Tibial nerve (tissue), 4 donors: ENCODE measurements at regions not wholly inside any gene's neighbourhood (a gene's known extent, or its start where the extent isn't known, plus 50 kb on each side); places are given as distances from the start of the nearest gene placed in this dataset.

Experiments used
- DNase-seq, 2 donors: peaks; one replicate each; pipeline ENCODE4 v3.0.0-alpha.2; 2019; ENCODE audit warnings: low spot score in 2 of 2
- H3K27ac ChIP-seq, 4 donors: fragments of 200-600 bp; sonication (generic) in 3 of 4; one replicate each; pipeline ENCODE4 v1.5.1; 2017 to 2019; ENCODE audit warnings: mild to moderate bottlenecking in 1 of 4
- H3K27me3 ChIP-seq, 2 donors: fragments of 200-600 bp; sonication (generic) in 1 of 2; one replicate each; pipeline versions ENCODE4 v1.5.1 to v1.6.0; 2017 to 2019
- H3K36me3 ChIP-seq, 3 donors: fragments of 200-600 bp; sonication (generic); one replicate each; pipeline ENCODE4 v1.5.1; 2018 to 2019
- H3K4me1 ChIP-seq, 4 donors: fragments of 200-600 bp; sonication (generic) in 3 of 4; one replicate each; pipeline ENCODE4 v1.5.1; 2017 to 2019
- H3K4me3 ChIP-seq, 4 donors: fragments of 200-600 bp; sonication (generic) in 3 of 4; one replicate each; pipeline ENCODE4 v1.5.1; 2017 to 2019; ENCODE audit warnings: mild to moderate bottlenecking in 1 of 4, moderate library complexity in 1 of 4
- H3K9me3 ChIP-seq, 4 donors: fragments of 200-600 bp; sonication (generic) in 3 of 4; one replicate each; pipeline ENCODE4 v1.5.1; 2017 to 2019
- CTCF ChIP-seq, 5 experiments: fragments of 200-600 bp in 3 of 5; fragments of 450-650 bp in 2 of 5; sonication (generic) in 3 of 5; IDR thresholded peaks; one replicate each; pipeline ENCODE4 v1.5.1; 2016 to 2019; ENCODE audit warnings: antibody characterized with exemption in 5 of 5, mild to moderate bottlenecking in 3 of 5, moderate library complexity in 2 of 5
- EP300 ChIP-seq, 2 donors: sonication (generic); formaldehyde crosslinking; IDR thresholded peaks; one replicate each; pipeline ENCODE4 v1.6.1; 2017; ENCODE audit warnings: antibody characterized with exemption in 2 of 2, mild to moderate bottlenecking in 1 of 2
- POLR2A ChIP-seq, 2 donors: fragments of 450-650 bp; IDR thresholded peaks; one replicate each; pipeline ENCODE4 v1.6.1; 2017; ENCODE audit warnings: antibody characterized with exemption in 2 of 2, mild to moderate bottlenecking in 2 of 2, moderate library complexity in 2 of 2
- WGBS, 2 donors: methylation state at CpG; one replicate each; pipeline ENCODE4 v1.1.5; 2018; 5-methylcytosine and 5-hydroxymethylcytosine counted together

- Histone ChIP-seq H3K27ac (no peak overlapping the region), H3K4me3 (no peak overlapping the region), H3K27me3 (no peaks in the 10 kb centered on the region), H3K36me3 (no peaks in the 10 kb centered on the region), H3K9me3 (no peaks in the 10 kb centered on the region), H3K4me1 (no peaks in the 10 kb centered on the region)
- TF ChIP-seq EP300 (IDR thresholded peaks at IDR 0.05): no peak
- no peak for TF ChIP-seq POLR2A (IDR thresholded peaks at IDR 0.05)
- no peak for TF ChIP-seq CTCF (IDR thresholded peaks at IDR 0.05)
- 22 to 24% methylated on average over 2 of the region's 2 CpGs for WGBS, 2 donors
- no peak for DNase-seq
These were observed 471.5 kb downstream of the CDH8 start for GRCh38 chr16:61564716-61565115.

GRCh38 chr16:61555718-61556441 lies 480.4 kb downstream of the CDH8 start:
- 87 to 88% methylated on average over 17 to 24 of the region's 24 CpGs for WGBS, 2 donors
- no peak for DNase-seq
- H3K27me3 ChIP-seq: no peaks in the 10 kb centered on the region
- no peaks in the 10 kb centered on the region for H3K4me1 ChIP-seq
- H3K36me3 ChIP-seq: no peaks in the 10 kb centered on the region
- no peak overlapping the region for H3K27ac ChIP-seq
- H3K9me3 ChIP-seq: no peaks in the 10 kb centered on the region
- TF ChIP-seq EP300 (IDR thresholded peaks at IDR 0.05) (no peak), CTCF (IDR thresholded peaks at IDR 0.05) (no peak), POLR2A (IDR thresholded peaks at IDR 0.05) (no peak)
- H3K4me3 ChIP-seq: no peak overlapping the region

- H3K36me3 ChIP-seq: no peaks in the 10 kb centered on the region
- H3K4me3 ChIP-seq: no peak overlapping the region
- TF ChIP-seq POLR2A (IDR thresholded peaks at IDR 0.05) (no peak), CTCF (IDR thresholded peaks at IDR 0.05) (no peak), EP300 (IDR thresholded peaks at IDR 0.05) (no peak)
- H3K27ac ChIP-seq: no peak overlapping the region
- no peak for DNase-seq
- H3K4me1 ChIP-seq: no peaks in the 10 kb centered on the region
- H3K27me3 ChIP-seq: no peaks in the 10 kb centered on the region
- H3K9me3 ChIP-seq: no peaks in the 10 kb centered on the region
- WGBS, 2 donors: 45 to 47% methylated on average over 2 of the region's 2 CpGs
These were observed 486.9 kb downstream of the CDH8 start for GRCh38 chr16:61549327-61549726.

GRCh38 chr16:61547626-61548025 lies 488.6 kb downstream of the CDH8 start:
- no peaks in the 10 kb centered on the region for H3K9me3 ChIP-seq
- H3K36me3 ChIP-seq: no peaks in the 10 kb centered on the region
- no peak for DNase-seq
- H3K27ac ChIP-seq: no peak overlapping the region
- TF ChIP-seq CTCF (IDR thresholded peaks at IDR 0.05): no peak
- no peak for TF ChIP-seq POLR2A (IDR thresholded peaks at IDR 0.05)
- TF ChIP-seq EP300 (IDR thresholded peaks at IDR 0.05): no peak
- no peaks in the 10 kb centered on the region for H3K4me1 ChIP-seq
- H3K4me3 ChIP-seq: no peak overlapping the region
- H3K27me3 ChIP-seq: no peaks in the 10 kb centered on the region

GRCh38 chr16:61544165-61544564 lies 492.1 kb downstream of the CDH8 start:
- 49% methylated on average over 2 of the region's 2 CpGs for WGBS, 2 donors
- no peak for DNase-seq
- no peaks in the 10 kb centered on the region for H3K9me3 ChIP-seq
- no peak overlapping the region for H3K27ac ChIP-seq
- H3K36me3 ChIP-seq: no peaks in the 10 kb centered on the region
- H3K4me3 ChIP-seq: no peak overlapping the region
- TF ChIP-seq POLR2A (IDR thresholded peaks at IDR 0.05) (no peak), CTCF (IDR thresholded peaks at IDR 0.05) (no peak), EP300 (IDR thresholded peaks at IDR 0.05) (no peak)
- H3K4me1 ChIP-seq: no peaks in the 10 kb centered on the region
- H3K27me3 ChIP-seq: no peaks in the 10 kb centered on the region
